Stimulated activated naive CD4-positive, alpha-beta T cell (primary cell): ENCODE measurements at regions not wholly inside any gene's neighbourhood (a gene's known extent, or its start where the extent isn't known, plus 50 kb on each side); places are given as distances from the start of the nearest gene placed in this dataset.

Experiments used
- DNase-seq, 6 experiments: peaks; one replicate each; lab custom pipeline; 2025; lab: John Stamatoyannopoulos, UW

DNA sequence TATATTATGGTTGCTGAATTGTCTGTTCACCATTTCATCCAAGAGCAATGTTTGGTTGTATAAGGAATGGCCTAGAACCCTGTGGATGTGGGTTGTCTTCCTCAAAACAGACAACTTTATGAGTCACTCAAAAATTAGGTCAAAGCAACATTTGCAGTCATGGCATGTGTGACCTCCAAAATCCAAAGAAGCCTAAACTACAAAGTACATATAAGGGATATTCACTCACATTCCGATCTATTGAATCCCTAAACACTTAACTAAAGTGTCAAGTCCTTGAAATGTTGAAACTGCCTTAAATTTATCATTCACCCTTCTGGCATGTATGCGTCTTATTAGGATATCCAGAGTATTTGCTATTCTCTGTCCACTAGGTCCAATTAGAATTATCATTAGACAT is 491.5 kb downstream of the NUF2 start:
- no peak for DNase-seq

DNA sequence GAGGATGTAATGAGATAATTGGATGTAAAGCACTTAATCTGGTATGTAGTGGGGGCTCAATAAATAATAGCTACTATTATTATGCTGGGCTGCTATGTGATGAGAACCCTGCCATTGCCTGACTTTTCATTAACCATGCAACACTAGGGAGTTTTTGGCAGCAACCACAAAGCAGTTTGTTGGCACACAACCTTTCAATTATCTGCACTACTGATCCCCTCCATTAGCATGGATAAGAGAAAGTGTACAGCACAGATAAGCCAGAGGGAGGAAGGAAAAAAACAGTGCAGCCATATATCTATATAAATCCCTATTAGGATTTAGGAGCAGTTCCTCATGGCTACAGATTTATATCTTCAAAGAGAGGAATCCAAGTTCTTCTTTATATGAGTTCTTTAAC is 498.5 kb downstream of the NUF2 start:
- no peak for DNase-seq

DNA sequence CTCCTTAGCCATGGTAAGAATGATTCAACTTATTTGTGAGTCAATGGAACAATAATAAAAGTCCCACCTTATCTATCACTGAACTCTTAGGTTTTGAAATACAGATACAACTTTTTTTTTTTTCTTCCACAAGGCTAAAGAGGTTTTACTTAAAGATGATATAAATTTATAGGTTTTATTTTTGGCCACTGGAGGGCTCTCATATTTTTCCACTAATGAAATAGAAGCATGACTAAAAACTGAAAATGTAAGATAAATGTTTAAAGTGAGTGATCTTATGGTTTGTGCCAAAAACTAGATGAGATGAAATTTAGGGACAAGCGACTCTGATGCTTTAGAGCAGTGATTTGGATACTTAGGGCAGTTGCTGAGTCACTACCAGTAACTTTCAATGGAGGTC is 499.0 kb downstream of the NUF2 start:
- no peak for DNase-seq

DNA sequence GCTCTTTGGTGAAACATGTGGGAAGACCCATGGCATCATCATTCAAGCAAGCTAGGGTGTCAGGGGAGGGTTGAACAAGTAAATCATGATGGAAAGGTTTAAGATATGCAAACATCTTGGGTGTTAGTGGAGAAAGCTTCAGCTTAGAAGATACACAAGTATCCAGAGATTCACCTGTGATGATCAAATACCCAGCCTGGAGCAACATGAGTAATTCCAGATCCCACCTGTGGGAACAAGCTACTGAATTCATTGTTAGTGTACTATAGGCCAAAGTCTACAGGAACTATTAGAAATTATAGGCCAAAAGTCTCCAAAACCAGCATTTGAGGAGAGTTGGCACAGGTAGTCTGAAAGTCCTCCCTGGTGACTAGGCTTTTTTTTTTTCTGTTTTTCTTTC is 499.9 kb downstream of the NUF2 start:
- no peak for DNase-seq

DNA sequence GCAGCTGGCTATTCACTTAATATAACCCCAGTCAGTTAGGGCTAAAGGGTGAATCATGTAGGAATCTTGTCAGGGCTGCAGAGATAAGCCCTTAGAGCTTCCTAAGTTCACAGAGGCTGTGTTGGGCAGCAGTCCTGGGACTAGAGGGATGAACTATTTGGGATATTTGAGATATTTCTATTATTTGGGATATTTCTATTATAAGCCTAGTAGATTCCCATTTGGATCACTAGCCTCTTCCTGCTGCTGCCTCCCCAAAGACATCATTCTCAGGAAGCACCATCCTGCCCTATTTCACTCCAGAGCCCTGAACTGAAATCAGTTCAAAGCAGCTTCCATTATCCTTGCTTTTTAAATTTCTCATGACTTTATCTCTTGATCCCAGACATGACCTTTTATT is 501.3 kb downstream of the NUF2 start:
- DNase-seq, result no peak

DNA sequence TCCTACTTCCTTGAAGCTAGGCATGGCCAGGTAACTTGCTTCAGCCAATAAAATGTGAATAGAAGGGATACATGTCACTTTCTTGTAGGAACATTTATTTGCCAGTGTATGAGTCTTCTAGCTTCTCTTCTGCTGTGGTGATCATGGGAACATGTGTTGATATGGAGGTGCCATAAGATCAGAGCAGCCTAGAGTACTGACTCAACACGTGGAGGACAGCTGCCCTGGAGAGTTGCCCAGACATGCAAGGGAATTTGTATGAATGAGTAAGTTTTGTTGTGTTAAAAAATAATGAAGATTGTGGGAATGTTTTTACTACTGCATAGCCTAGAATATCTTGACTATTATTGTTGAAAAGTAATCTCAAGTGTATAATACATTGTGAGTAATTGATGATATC is 502.3 kb downstream of the NUF2 start:
- no peak for DNase-seq

DNA sequence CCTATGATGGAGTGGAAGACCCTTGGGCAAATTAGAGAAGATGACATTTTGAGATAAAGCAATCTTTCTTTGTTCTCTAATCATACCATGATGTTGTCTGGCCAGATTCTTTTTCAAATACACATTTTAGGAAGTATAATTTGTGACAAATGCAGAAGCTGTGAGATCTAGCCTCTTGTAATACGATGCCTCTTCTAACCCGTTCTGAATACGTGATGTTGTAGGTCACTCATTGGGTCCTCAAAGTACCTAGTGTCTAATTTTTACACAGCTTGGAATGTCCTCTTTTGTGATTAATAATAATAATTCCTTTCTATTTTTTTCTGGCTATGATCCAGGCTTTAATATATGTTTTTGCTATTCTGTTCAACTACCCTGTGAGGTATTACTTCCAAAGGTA is 502.7 kb downstream of the NUF2 start:
- no peak for DNase-seq

DNA sequence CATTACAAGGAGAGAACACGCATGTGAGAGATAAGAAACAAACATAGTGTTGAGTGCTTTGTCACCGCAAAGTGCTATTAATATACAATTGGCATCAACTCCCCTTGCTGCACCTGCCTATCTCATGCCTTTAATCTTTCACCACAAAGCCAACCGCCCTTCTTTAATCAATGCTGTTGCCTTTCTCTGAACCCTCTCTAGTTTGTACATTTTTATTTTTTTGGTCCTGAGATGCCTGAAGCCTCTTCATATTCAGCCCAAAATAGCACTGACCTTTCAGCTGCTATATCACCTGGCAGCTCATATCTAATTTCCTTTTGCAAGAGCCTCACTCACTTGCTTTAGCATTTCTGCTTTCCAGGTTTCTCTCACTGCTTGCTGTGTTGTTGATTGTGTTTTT is 504.7 kb downstream of the NUF2 start:
- DNase-seq, result no peak

DNA sequence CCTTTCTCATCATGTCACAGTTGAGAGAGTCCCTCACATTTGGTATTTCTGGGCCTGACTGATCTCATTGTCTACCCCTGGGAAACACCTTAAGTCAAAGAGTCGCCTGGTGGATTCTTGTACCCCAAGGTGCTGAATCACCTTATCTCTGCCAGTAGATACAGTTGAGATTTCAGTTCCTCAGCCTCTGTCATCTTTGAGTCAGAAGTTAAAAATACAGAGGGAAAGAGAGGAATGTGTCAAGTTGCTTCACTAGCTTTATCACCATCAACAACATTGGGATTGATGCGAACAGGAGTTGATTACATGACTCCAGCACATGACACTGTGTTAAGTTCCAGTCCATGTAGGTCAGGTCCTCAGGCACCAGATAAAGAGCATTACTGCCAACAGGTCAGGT is 513.0 kb downstream of the NUF2 start:
- no peak for DNase-seq

DNA sequence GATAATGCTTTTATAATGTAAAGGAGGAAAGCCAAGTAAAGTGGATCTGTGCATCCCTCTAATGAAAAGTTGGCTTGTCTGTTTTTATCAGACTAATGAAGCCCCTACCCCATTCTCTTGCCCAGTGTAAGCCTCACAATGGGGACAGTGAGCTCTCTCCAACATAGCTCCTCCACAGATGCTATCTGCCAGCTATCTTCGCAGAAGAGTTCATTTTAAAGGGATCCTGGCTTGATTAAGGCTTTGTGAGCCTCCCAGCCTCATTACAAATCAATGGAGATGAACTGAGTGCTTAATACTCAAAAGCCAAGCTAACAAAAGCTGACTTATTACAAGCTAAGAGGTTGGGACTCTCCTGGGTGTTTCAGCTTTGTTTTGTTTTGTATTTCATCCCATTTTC is 514.7 kb downstream of the NUF2 start:
- DNase-seq, result no peak

DNA sequence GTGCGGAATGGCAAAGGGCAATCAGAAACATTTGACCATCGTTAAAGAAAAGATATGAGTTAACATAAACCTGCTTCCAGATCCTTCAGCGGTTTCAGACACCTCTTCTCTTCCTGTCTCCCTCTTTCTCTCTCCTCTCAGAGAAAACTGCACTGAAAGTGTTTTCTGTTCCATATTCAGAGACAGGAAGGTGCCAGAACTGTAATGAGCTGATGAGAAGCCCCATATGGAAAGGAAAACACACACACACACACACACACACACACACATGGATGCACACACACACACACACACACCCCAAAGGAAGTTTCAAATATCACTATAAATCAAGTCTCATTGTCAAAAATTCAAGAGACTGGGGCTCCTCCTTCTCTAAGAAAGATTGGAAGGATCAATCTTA is 515.5 kb downstream of the NUF2 start:
- no peak for DNase-seq

DNA sequence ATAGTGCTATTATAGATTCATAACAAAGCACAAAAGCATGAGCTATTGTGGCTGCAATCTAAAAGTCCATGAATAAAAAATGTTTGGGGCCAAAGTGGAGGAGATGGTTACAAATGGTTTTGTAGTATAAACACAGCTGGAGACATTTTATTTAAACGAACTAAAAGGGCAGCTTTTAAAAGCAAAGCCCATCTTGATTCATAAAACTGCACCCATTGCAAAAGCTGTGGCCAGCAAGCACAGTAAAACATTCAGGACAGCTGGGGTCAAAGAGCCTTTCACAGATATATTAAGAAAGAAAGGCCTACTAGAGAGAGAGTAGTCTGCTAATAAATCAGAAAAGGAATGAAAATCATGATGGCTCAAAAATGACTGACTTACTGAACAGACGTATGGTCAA is 520.8 kb downstream of the NUF2 start:
- no peak for DNase-seq

DNA sequence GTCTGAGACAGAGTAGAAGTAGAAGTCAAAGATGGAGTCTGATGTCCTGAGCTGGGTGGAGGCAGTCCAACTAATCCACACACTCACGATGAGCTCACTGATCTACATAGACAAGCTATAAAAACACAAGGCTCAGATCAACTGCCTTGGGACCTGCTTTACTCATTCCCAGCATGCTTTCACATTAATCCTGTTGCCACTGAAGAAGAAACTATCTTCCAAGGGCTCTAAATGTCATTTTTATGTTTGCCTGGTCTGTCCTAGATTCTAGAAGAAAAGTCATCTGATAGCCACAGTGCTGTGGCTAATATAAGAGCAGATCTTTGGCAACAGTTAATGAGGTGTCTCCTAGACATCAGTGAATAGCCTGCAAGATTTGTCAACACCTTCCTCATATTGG is 522.7 kb downstream of the NUF2 start:
- no peak for DNase-seq

DNA sequence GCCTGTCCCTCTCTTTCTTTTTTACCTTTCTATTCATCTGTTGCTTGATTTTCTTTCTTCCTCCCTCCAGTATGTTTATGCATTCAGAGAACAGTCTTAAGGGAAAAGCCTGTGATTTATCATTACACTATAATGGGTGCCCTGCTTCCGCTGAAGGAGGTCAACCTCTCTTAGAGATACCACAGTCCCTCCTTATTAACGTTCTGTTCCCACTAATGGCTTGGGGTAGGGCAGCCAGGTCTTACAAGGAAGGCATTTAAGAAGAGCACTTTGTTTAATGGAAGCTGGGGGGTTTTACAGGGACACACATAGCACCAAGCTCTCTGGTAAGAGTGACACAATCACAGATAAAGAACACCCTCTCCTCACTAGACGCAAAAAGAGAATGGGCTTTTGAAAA is 523.5 kb downstream of the NUF2 start:
- DNase-seq, result no peak

DNA sequence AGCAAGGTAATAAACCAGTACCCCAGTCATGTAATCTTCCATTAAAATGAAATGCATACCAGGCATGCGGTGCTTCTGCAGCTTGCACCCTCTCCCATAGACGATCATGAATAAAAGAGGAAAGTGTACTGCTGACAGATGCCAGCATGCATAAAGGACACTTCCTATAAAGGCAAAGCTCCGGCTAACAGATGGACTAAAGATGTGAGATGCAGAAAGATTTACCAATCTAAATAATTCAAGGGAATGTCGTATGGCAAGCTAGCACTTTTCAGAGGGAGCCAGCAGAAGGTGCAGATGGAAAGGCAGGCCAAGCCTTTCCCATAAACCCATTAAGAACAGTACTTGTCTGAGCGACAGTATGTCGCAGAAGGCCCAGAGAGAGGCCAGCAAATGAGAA is 542.0 kb downstream of the NUF2 start:
- DNase-seq, result no peak

DNA sequence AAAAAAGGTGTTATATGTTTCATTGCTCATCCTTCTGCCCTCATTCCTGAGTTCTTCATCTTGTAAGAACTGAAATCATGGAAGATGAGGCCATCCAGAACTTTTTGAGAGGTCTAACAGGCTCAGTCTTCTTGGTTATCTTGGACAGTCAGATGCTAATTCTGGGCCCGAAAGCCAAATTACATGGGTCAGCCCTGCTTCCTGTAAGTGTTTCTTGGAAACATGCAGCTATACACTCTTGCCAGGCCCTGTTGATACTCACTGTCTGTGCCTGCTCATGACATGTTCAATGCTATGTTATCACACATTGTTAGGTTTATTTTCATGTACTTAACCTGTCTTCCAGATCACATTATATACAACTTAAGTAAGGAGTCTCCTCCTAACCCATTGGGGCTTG is 542.5 kb downstream of the NUF2 start:
- DNase-seq, result no peak

DNA sequence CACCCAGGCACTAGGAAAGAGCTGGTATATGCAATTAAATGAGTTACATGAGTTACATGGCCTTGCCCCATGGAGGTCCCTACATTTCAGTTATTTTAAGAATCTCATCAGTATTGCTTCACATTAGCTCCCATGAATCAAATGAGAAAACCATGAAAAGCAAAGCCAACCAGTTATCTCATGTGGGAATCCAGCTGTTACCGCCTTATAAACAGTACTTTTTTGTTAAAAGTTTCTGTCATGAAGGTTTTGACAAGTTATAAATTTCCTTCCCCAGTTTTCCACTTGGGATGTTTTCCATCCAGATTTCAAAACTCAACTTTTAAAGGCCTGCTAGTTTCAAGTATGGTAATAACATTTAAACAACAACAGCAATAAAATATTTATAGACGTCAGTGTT is 544.8 kb downstream of the NUF2 start:
- DNase-seq, result no peak

DNA sequence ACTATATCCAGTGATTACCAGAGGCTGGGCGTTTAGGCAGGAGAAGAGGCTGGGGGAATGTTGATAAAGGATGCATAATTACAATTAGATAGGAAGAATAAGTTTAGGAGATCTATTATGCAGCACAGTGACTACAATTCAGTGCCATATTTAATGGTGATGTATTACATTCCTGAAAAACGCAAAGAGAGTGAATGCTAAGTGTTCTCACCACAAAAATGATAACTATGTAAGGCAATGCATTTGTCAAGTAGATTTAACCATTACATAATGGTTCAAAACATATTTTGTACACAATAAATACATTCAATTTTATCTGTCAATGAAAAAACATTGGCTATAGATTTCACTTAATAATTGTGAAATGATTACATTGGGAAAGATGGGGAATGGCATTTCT is 548.9 kb downstream of the NUF2 start:
- no peak for DNase-seq

DNA sequence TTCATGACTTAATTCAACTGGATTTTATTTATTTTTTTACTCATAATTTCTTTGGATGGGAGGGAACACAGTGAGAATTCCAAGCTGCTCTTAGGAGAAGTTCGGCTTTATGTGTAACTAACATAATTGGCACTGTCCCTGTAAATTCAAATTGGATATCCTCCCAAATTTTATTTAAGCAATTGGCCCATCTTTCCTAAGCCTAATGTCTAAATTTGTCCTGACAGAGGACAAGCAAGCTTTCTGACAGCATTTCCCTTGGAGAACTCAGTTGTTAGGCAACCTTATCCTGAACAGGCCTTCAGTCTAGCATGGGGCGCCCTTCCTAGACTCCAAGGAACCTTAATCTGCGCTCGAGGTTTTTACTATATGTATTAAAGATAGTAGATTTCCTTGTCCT is 550.3 kb downstream of the NUF2 start:
- DNase-seq, result no peak

DNA sequence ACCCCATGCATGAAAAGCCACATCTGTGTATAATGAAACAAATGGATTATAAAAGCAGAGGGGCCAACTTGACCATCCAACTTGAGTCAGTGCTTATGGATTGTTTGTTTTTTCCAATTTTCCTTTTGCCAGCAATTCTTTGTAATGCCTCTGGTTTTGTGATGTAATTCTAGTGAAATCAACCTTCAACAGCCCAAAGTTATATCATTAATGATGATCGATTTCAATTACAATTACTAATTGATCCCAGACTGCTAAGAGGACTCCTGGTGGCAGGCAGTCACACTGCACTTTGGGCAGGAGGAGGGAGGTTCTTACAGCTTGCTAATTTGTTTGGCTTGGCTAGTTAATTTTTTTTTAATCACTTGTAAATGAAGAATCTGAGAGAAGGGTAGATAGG is 552.3 kb downstream of the NUF2 start:
- DNase-seq, result no peak

DNA sequence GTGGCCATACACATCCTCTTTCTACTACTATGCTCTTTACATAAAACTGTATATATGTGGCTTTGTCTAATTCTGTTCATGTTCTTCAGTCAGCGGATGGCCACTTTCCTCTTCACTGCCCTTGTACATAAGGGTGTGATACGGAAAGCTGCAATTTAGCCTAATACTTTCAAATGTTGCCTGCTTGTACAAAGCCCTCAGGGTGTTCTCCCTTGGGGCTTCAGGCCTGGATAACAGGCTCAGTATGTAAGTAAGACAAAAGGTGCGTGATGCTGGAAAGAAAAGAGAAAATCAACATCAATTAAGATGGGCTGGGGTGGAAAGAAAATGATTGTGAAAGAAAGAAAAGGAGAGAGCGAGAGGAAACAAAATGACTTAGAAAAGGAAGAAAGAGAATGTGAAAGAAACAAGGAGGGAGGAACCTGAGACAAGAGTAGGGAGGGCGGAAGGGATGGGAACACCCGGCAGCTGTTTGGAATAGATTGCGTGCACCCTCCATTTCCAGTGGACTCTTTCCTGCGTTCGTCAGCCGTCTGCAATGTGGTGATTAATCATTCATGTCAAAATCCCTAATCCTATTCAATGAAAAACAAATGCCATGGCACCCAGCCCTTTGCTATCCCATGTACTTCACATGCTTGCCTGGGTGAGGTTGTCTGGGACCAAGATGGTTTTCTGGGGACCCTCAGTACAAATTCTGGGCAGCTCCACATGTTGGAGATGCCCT is 553.6 kb downstream of the NUF2 start:
- DNase-seq, result no peak

DNA sequence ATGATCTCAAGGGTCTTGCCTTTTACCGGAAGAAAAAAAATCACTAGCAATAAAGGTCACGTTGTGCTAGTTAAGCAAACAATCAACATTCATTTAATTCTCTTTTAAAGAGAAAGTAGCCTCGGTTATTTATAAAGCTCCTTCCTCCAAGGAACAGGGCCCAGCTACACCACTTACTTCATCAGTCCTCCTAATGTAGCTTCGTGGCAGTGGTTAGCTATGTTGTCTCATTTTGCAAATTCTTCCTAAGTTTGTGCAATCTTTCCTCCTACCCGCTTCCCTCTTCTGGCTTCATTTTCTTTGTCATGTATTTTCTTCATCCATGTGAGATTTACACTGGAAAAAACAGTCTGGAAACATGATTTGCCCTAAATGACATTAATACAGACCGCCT is 554.2 kb downstream of the NUF2 start:
- DNase-seq, result no peak

DNA sequence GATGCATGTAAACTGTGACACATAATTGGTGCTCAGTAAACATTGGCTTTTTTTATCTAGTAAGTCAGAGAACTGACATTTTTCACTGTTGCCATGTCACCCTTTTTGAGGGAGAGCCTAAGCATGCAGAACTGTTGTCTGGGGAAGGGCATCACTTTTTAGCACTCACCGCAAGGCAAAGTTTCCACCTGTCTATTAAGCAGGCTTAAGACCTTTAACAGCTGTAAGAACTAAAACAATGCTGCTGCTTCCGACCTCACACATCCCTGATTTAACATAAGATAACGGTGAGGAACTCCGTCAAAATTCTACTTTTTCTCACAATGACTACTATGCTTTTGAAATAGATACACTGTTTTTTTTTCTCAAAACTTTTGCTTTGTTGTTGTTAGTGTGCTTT is 554.8 kb downstream of the NUF2 start:
- DNase-seq, result no peak

DNA sequence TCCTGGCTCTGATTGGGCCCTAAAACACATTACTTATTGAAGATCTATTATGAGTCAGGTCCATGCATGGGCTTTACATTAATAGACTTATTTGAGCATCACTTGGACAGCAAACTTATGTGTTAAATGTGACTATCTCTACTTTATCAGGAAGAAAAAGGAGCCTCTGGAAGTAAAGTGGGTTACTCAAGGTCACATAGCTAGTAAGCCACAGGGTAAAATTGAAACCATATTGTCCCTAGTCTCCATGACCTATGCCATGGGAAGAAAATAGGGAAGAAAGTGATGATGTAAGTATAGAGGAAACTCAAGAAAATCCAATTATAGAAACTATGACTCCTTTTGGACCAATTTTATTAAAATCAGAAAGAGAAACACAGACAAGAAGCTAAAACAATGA is 555.3 kb downstream of the NUF2 start:
- DNase-seq, result no peak

DNA sequence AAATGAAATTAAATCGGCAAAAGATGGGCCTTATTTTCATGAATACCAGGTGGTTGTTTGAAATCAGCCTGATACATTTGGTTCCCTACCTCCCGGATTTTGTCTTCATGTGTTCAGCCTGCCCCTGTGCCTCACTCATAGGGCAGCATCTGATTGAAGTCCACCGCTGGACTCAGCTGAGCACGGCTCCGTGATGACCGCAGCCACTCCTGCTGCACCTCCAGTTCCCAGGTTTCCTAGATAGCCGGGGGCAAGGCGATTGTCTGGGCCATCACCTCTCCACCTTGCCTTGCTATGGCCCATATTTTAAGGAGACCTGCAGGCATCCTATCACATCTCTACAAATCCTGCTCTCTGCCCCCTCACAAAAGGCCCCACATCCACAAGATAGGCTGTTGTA is 563.8 kb downstream of the NUF2 start:
- no peak for DNase-seq
